AG10803 (cell line): ENCODE measurements at regions not wholly inside any gene's neighbourhood (a gene's known extent, or its start where the extent isn't known, plus 50 kb on each side); places are given as distances from the start of the nearest gene placed in this dataset.

Source experiments
- DNase-seq: peaks from one replicate; pipeline ENCODE4 v3.0.0; 2010; ENCODE audit warnings: low read depth
- H3K4me3 ChIP-seq: 2 replicates; pipeline ENCODE4 v1.5.1; 2011; ENCODE audit warnings: mild to moderate bottlenecking, low read length, control low read depth
- TF ChIP-seq, protein P1 (sequence below): conservative IDR thresholded peaks from 2 replicates; pipeline ENCODE4 v1.5.1; 2011; ENCODE audit warnings: mild to moderate bottlenecking, low read length, control low read depth, inconsistent platforms

DNA sequence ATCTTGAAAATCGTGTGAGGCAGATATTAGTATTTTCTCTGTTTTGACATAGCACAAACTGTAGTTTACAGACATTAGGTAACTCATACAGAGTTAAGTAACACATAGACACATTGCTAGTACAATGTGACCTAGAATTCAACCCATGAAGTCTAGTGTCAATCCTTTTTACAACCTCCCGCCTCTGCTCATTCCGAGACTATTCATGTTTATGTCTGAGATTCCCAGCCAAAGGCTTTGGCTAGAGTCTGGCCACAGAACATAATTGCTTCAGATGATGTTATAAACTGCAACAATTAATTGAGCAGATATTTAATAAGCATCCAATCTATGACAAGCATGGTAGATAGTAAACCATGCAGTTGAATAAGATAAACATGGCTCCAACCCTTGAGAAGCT, 841.0 kb downstream of the STIM2 start:
- DNase-seq = no peak
- TF ChIP-seq, protein P1, sequence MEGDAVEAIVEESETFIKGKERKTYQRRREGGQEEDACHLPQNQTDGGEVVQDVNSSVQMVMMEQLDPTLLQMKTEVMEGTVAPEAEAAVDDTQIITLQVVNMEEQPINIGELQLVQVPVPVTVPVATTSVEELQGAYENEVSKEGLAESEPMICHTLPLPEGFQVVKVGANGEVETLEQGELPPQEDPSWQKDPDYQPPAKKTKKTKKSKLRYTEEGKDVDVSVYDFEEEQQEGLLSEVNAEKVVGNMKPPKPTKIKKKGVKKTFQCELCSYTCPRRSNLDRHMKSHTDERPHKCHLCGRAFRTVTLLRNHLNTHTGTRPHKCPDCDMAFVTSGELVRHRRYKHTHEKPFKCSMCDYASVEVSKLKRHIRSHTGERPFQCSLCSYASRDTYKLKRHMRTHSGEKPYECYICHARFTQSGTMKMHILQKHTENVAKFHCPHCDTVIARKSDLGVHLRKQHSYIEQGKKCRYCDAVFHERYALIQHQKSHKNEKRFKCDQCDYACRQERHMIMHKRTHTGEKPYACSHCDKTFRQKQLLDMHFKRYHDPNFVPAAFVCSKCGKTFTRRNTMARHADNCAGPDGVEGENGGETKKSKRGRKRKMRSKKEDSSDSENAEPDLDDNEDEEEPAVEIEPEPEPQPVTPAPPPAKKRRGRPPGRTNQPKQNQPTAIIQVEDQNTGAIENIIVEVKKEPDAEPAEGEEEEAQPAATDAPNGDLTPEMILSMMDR = no peak
- no peak overlapping the region for H3K4me3 ChIP-seq

DNA sequence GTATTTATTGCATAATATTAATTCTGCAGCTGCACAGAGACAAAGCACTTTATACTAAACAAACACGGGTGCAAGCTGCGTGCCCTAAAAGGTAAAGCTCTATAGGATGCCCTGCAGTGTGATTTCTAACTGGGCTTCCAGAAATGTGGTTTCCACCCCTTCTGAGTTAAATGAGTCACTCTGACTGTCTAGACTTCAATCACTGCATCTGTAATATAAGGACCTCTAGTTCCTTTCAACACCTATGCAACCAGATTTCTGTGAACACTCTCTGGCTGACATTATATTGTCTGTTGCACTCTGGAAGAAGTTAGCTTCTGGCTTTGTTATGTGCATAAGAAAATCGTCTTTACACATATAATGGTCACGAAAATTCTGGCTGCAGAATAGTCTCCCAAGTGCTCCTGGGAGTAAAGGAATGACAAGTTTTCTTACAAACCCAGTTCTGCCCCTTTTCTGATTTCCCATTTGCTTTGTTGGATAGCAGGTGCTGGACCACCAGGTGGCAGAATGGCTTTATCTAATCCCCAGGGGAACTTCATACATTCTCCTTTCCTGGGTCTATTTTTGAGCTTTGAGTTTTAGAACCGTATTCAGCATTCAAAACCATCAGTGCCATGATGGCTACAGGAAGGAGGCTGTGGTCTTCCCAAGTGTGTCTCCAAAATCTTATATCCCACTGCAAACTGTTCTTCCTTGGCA, 842.2 kb downstream of the STIM2 start:
- no peak for DNase-seq
- H3K4me3 ChIP-seq = no peak overlapping the region
- TF ChIP-seq, protein P1 = no peak

DNA sequence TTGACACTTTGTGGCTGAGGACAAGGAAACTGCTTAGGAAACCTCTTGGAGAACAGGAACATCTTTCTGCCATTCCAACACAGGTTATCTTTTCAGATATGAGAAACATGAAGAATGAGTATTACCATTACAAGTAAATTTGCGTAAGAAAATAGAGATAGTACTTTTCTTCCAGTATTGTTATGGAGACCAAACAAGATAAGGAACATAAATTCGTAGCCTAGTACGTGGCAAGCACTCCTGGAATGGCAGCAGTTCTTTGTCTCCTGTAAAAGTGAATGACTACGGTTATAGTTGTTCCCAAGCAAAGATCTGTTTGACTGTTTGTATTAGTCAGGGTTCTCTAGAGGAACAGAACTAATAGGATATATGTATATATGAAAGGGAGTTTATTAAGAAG, 843.1 kb downstream of the STIM2 start:
- no peak overlapping the region for H3K4me3 ChIP-seq
- TF ChIP-seq, protein P1 = no peak
- DNase-seq = no peak

DNA sequence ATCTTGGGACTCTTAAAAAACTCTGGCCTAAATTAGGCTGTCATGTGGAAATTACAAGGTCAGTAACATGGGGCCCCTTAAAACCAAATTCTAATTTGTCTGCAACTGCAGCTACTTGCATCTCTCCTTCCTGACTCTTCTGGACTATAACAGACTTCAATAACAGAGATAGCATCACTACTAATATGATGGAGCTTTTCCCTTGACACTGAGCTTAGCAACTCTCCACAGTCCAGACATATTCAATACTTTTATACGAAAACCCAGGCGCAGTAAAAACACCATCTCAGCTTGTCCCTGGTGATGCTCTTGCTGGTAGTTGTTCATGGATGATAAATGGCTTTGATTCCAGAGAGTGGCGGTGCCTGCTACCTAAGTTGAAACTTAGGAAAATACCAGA, 850.4 kb downstream of the STIM2 start:
- no peak overlapping the region for H3K4me3 ChIP-seq
- DNase-seq = no peak
- TF ChIP-seq, protein P1 = no peak

DNA sequence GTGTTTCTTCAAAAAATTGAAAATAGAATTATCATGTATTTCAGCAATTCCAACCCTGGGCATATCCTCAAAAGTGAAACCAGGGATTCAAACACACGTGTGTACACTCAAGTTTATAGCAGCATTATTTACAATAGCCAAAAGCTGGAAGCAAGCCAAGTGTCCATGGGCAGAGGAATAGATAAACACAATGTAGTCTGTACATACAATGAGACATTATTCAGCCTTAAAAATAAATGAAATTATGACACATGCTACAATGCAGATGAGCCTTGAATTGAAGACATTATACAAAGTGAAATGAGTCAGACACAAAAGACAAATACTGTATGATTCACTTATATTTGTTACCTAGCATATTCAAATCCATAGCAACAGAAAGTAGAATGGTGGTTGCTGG, 853.4 kb downstream of the STIM2 start:
- TF ChIP-seq, protein P1 = no peak
- H3K4me3 ChIP-seq = no peak overlapping the region
- DNase-seq = no peak

DNA sequence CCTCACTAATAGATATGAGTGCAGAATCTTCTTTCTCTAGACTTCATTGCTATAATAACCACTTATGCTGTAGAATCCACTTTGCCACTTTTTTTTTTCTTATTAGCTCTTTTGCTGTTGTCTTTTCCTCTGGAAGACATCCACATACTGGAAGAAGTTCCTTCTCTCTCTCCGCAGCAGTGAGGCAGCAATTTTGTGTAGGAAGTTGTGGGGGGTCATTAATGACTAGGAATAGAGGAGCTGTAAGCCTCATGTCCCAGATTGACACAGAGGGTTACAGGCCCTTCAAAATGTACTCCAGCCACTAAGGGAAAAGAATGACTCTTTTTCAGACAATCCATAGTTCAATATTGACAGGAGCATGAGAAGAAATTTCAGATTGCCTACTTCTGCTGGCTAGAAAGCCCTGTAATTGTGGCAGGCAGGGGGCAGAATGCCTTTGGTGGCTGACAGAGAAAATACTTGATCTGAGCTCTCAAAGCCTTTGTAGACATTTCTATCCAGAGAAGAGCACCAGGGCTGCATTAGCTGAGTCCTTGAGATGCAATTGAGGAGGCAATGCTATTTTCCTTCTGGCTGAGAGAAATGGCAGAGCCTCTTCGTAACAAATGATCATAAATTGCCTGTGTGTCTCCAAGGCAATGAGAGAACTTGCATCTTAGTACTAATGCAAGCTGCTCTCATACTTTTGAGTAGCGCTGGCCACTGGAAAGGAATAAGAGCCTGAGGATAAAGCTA, 856.2 kb downstream of the STIM2 start:
- no peak for DNase-seq
- no peak overlapping the region for H3K4me3 ChIP-seq
- TF ChIP-seq, protein P1 = no peak

DNA sequence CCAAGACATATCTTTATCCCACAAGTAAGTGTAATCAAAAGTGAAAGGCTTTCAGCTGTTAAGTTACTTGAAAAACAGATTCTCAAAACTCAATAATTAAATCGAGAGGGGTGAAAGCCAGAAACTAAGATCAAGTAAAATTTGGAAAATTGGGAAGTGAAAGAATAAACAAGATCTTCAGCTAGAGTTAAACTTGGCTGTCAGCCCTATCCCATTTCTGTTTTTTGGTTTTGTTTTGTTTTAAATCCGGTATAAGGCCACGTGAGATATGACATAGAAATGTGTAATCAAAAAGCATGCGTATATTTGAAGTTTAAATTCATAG, 856.8 kb downstream of the STIM2 start:
- DNase-seq = no peak
- H3K4me3 ChIP-seq = no peak overlapping the region
- TF ChIP-seq, protein P1 = no peak
